TTC549 (cell line): ENCODE measurements at regions not wholly inside any gene's neighbourhood (a gene's known extent, or its start where the extent isn't known, plus 50 kb on each side); places are given as distances from the start of the nearest gene placed in this dataset.
"Not testable (repeated sequence)": the region's sequence is repeated elsewhere in the genome, so short reads cannot be mapped to it uniquely, and the experiment has no call there.

Experiments
- FAIRE-seq: peaks from 2 replicates; lab custom pipeline; 2012; peaks lifted over from hg19 to GRCh38; lab: Jason Lieb, UNC

- FAIRE-seq: peak; percentile 71
These were observed 261.4 kb upstream of the MEX3C start for GRCh38 chr18:51458861-51459260.

GRCh38 chr18:51461956-51462355 lies 264.5 kb upstream of the MEX3C start:
- FAIRE-seq: no peak

GRCh38 chr18:51463483-51464136 lies 266.1 kb upstream of the MEX3C start:
- no peak for FAIRE-seq

- no peak for FAIRE-seq
These were observed 281.4 kb upstream of the MEX3C start for GRCh38 chr18:51478908-51479307.

GRCh38 chr18:51479736-51480135 lies 282.3 kb upstream of the MEX3C start:
- no peak for FAIRE-seq

- FAIRE-seq: no peak
These were observed 283.2 kb upstream of the MEX3C start for GRCh38 chr18:51480407-51481261.

GRCh38 chr18:51486735-51487366 lies 289.4 kb upstream of the MEX3C start:
- no peak for FAIRE-seq

- no peak for FAIRE-seq
These were observed 292.9 kb upstream of the MEX3C start for GRCh38 chr18:51490417-51490816.

- FAIRE-seq: no peak
These were observed 293.4 kb upstream of the MEX3C start for GRCh38 chr18:51490860-51491259.

GRCh38 chr18:51491678-51492372 lies 294.3 kb upstream of the MEX3C start:
- FAIRE-seq: no peak

- FAIRE-seq: no peak
These were observed 300.8 kb upstream of the MEX3C start for GRCh38 chr18:51498085-51498855.

- FAIRE-seq: no peak
These were observed 305.9 kb upstream of the MEX3C start for GRCh38 chr18:51503351-51503750.

- FAIRE-seq: no peak
These were observed 309.3 kb upstream of the MEX3C start for GRCh38 chr18:51506811-51507210.

GRCh38 chr18:51508410-51508809 lies 310.9 kb upstream of the MEX3C start:
- FAIRE-seq: not testable (repeated sequence)

GRCh38 chr18:51510020-51510419 lies 312.5 kb upstream of the MEX3C start:
- no peak for FAIRE-seq

- no peak for FAIRE-seq
These were observed 316.0 kb upstream of the MEX3C start for GRCh38 chr18:51513517-51513916.

GRCh38 chr18:51514128-51514527 lies 316.6 kb upstream of the MEX3C start:
- no peak for FAIRE-seq

- no peak for FAIRE-seq
These were observed 319.1 kb upstream of the MEX3C start for GRCh38 chr18:51516478-51517038.

GRCh38 chr18:51519571-51519970 lies 322.1 kb upstream of the MEX3C start:
- no peak for FAIRE-seq

GRCh38 chr18:51520676-51521180 lies 323.2 kb upstream of the MEX3C start:
- FAIRE-seq: no peak

GRCh38 chr18:51522338-51522737 lies 324.9 kb upstream of the MEX3C start:
- FAIRE-seq: no peak
